ENCODE measurements at regions not wholly inside any gene's neighbourhood (a gene's known extent, or its start where the extent isn't known, plus 50 kb on each side); places are given as distances from the start of the nearest gene placed in this dataset.

GRCh38 chr20:3342766-3343165 lies 64.7 kb downstream of the DNAAF9 start:
- intact Hi-C loops (cut with DNase I) = no loop called here
- Histone ChIP-seq H3K4me3 (no peak overlapping the region), H3K27ac (no peak overlapping the region), H3K36me3 (peaks cover 1 to 35% of the 10 kb centered on the region in 2 donors), H3K9me3 (no peaks in the 10 kb centered on the region), H3K4me1 (no peaks in the 10 kb centered on the region), H3K27me3 (no peaks in the 10 kb centered on the region)
- TF ChIP-seq CTCF (IDR thresholded peaks at IDR 0.05) (no peak), POLR2AphosphoS5 (IDR thresholded peaks at IDR 0.05; ENCODE audit: insufficient read depth in 1 of 2, low read depth in 1 of 2) (no peak), POLR2A (IDR thresholded peaks at IDR 0.05) (no peak)
- DNase-seq (ENCODE audit: extremely low spot score in 2 of 2) = no peak

GRCh38 chr20:3340443-3340842 lies 67.0 kb downstream of the DNAAF9 start:
- intact Hi-C loops (cut with DNase I) = no loop called here
- Histone ChIP-seq H3K27ac (no peak overlapping the region), H3K4me3 (no peak overlapping the region), H3K4me1 (no peaks in the 10 kb centered on the region), H3K9me3 (no peaks in the 10 kb centered on the region), H3K36me3 (peaks cover 0 to 19% of the 10 kb centered on the region in 2 donors), H3K27me3 (no peaks in the 10 kb centered on the region)
- no peak for DNase-seq (ENCODE audit: extremely low spot score in 2 of 2)
- TF ChIP-seq POLR2A (IDR thresholded peaks at IDR 0.05) (no peak), CTCF (IDR thresholded peaks at IDR 0.05) (no peak), POLR2AphosphoS5 (IDR thresholded peaks at IDR 0.05; ENCODE audit: insufficient read depth in 1 of 2, low read depth in 1 of 2) (no peak)

DNA sequence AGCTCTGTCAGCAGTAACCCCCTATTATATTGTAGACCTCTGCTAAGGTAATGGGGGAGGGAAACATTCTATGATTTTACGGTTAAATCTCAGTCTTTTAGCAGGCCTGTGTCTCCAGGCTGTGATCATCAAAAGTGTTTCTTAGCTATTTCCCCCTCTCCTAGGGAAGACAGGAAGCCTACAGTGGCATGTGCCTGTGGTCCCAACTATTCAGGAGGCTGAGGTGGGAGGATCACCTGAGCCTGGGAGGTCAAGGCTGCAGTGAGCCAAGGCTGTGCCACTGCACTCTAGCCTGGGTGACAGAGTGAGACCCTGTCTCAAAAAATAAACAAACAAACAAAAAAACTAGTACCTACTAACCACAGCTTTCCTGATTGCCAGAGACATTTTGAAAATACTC lies 67.9 kb downstream of the DNAAF9 start:
- TF ChIP-seq POLR2A (IDR thresholded peaks at IDR 0.05) (no peak), CTCF (IDR thresholded peaks at IDR 0.05) (no peak), POLR2AphosphoS5 (IDR thresholded peaks at IDR 0.05; ENCODE audit: insufficient read depth in 1 of 2, low read depth in 1 of 2) (no peak)
- H3K27me3 ChIP-seq = no peaks in the 10 kb centered on the region
- intact Hi-C loops (cut with DNase I) = no loop called here
- no peaks in the 10 kb centered on the region for H3K9me3 ChIP-seq
- H3K36me3 ChIP-seq = peaks cover 0 to 17% of the 10 kb centered on the region in 2 donors
- no peak overlapping the region for H3K4me3 ChIP-seq
- H3K27ac ChIP-seq = no peak overlapping the region
- no peak for DNase-seq (ENCODE audit: extremely low spot score in 2 of 2)
- no peaks in the 10 kb centered on the region for H3K4me1 ChIP-seq

- TF ChIP-seq POLR2AphosphoS5 (IDR thresholded peaks at IDR 0.05; ENCODE audit: insufficient read depth in 1 of 2, low read depth in 1 of 2) (no peak), CTCF (IDR thresholded peaks at IDR 0.05) (no peak), POLR2A (IDR thresholded peaks at IDR 0.05) (no peak)
- no peaks in the 10 kb centered on the region for H3K27me3 ChIP-seq
- peaks cover 0 to 21% of the 10 kb centered on the region in 2 donors for H3K36me3 ChIP-seq
- no peaks in the 10 kb centered on the region for H3K4me1 ChIP-seq
- intact Hi-C loops (cut with DNase I) = no loop called here
- no peak for DNase-seq (ENCODE audit: extremely low spot score in 2 of 2)
- no peak overlapping the region for H3K27ac ChIP-seq
- no peaks in the 10 kb centered on the region for H3K9me3 ChIP-seq
- H3K4me3 ChIP-seq = no peak overlapping the region
Observed at GRCh38 chr20:3339076-3339475, 68.4 kb downstream of the DNAAF9 start.

GRCh38 chr20:3334156-3334943 lies 73.1 kb downstream of the DNAAF9 start:
- Histone ChIP-seq H3K27me3 (no peaks in the 10 kb centered on the region), H3K27ac (no peak overlapping the region), H3K9me3 (no peaks in the 10 kb centered on the region), H3K36me3 (peaks cover 0 to 38% of the 10 kb centered on the region in 2 donors), H3K4me1 (no peaks in the 10 kb centered on the region), H3K4me3 (no peak overlapping the region)
- no peak for DNase-seq (ENCODE audit: extremely low spot score in 2 of 2)
- no peak for TF ChIP-seq CTCF (IDR thresholded peaks at IDR 0.05)
- no peak for TF ChIP-seq POLR2A (IDR thresholded peaks at IDR 0.05)
- no peak for TF ChIP-seq POLR2AphosphoS5 (IDR thresholded peaks at IDR 0.05; ENCODE audit: insufficient read depth in 1 of 2, low read depth in 1 of 2)
- intact Hi-C loops (cut with DNase I) = no loop called here

Measured in vagina (tissue), 2 donors.